ENCODE measurements at regions not wholly inside any gene's neighbourhood (a gene's known extent, or its start where the extent isn't known, plus 50 kb on each side); places are given as distances from the start of the nearest gene placed in this dataset.

GRCh38 chr2:234425639-234426603, 71.0 kb downstream of the ARL4C start:
- TF ChIP-seq CTCF (conservative IDR thresholded peaks at IDR 0.05; ENCODE audit: low read length): no peak; the same call in 1 of the 2 replicates
- TF ChIP-seq EZH2phosphoT487 (IDR thresholded peaks at IDR 0.05; ENCODE audit: borderline replicate concordance, low read depth, low read length): no peak
